Endothelial cell of umbilical vein (primary cell): ENCODE measurements at regions not wholly inside any gene's neighbourhood (a gene's known extent, or its start where the extent isn't known, plus 50 kb on each side); places are given as distances from the start of the nearest gene placed in this dataset.

Experiments
- BruUV-seq: library from RNA; stranded (reverse); fragments of 400-500 nt; replicated peaks from 2 replicates; lab custom pipeline; 2021; lab: Mats Ljungman, UMichigan
- CTCF ChIA-PET: fragments of 300-600, 350-600 bp; sonication (Branson Sonifier 250); formaldehyde crosslinking; loops from one replicate; lab custom pipeline; 2021; ENCODE audit warnings: antibody characterized with exemption, inconsistent platforms; lab: Charles Lee
- POLR2A ChIA-PET: fragments of 300-600, 350-600 bp; sonication (Branson Sonifier 250); formaldehyde crosslinking; loops from one replicate; lab custom pipeline; 2021; ENCODE audit warnings: antibody characterized with exemption, inconsistent platforms; lab: Charles Lee
- DNase-seq: peaks from one replicate; pipeline ENCODE4 v3.0.0-alpha.2; 2011; ENCODE audit warnings: low read depth, low spot score
- FAIRE-seq: peaks from 2 replicates; lab custom pipeline; 2011; peaks lifted over from hg19 to GRCh38; lab: Jason Lieb, UNC
- H2AFZ ChIP-seq: 2 replicates; pipeline ENCODE4 v1.6.0; 2012; ENCODE audit warnings: low read depth, low read length, control low read depth, inconsistent platforms
- H3K27ac ChIP-seq: 2 replicates; pipeline ENCODE4 v1.5.1; 2011; ENCODE audit warnings: low read depth, mild to moderate bottlenecking, control low read depth, low read length, moderate library complexity; ENCODE audit not compliant: insufficient read depth
- H3K27me3 ChIP-seq, 2 experiments: 2 replicates each; pipeline versions ENCODE4 v1.6.0 to v1.6.1; 2011; ENCODE audit warnings: low read length in 2 of 2, mixed read lengths in 1 of 2; ENCODE audit not compliant: control insufficient read depth in 2 of 2, insufficient read depth in 2 of 2
- H3K36me3 ChIP-seq, 2 experiments: 2 replicates in 1 of 2; 3 replicates in 1 of 2; pipeline ENCODE4 v1.5.1; 2011; ENCODE audit warnings: low read length in 2 of 2, mild to moderate bottlenecking in 1 of 2, moderate library complexity in 1 of 2; ENCODE audit not compliant: control insufficient read depth in 2 of 2, insufficient read depth in 2 of 2; ENCODE audit errors: extremely low read depth in 1 of 2
- H3K4me1 ChIP-seq: 3 replicates; pipeline ENCODE4 v1.5.1; 2011; ENCODE audit warnings: mild to moderate bottlenecking, low read length; ENCODE audit not compliant: control insufficient read depth, insufficient read depth; ENCODE audit errors: extremely low read depth
- H3K4me2 ChIP-seq: 2 replicates; pipeline ENCODE4 v1.6.1; 2011; ENCODE audit warnings: low read length, control low read depth, mixed read lengths; ENCODE audit not compliant: insufficient read depth
- H3K4me3 ChIP-seq, 3 experiments: fragments of 200-600 bp in 1 of 3; sonication (generic), shearing (Covaris generic) in 1 of 3; replicated peaks in 1 of 3; 2 replicates each; pipeline ENCODE4 v1.5.1; 2011 to 2016; ENCODE audit warnings: control low read depth in 3 of 3, low read length in 3 of 3, mild to moderate bottlenecking in 2 of 3, inconsistent platforms in 1 of 3, low read depth in 1 of 3, moderate library complexity in 1 of 3; ENCODE audit not compliant: insufficient read depth in 1 of 3
- H3K79me2 ChIP-seq: 2 replicates; pipeline ENCODE4 v1.6.0; 2012; ENCODE audit warnings: low read length, inconsistent platforms; ENCODE audit not compliant: control insufficient read depth, insufficient read depth
- H3K9ac ChIP-seq: replicated peaks from 2 replicates; pipeline ENCODE3; 2011; ENCODE audit warnings: low read length, control low read depth; ENCODE audit not compliant: insufficient read depth; ENCODE audit errors: extremely low read depth
- H3K9me1 ChIP-seq: replicated peaks from 3 replicates; pipeline ENCODE4 v1.6.0; 2011; ENCODE audit warnings: mild to moderate bottlenecking, low read length; ENCODE audit not compliant: control insufficient read depth, insufficient read depth; ENCODE audit errors: extremely low read depth
- H3K9me3 ChIP-seq: replicated peaks from 2 replicates; pipeline ENCODE4 v1.5.1; 2012; ENCODE audit warnings: low read length, inconsistent platforms; ENCODE audit not compliant: control insufficient read depth, insufficient read depth
- H4K20me1 ChIP-seq: replicated peaks from 2 replicates; pipeline ENCODE3; 2011; ENCODE audit warnings: mild to moderate bottlenecking, low read length; ENCODE audit not compliant: control insufficient read depth, insufficient read depth; ENCODE audit errors: extremely low read depth
- CTCF ChIP-seq, 2 donors: IDR thresholded peaks; 1 replicate in 1 of 2; 2 replicates in 1 of 2; pipeline ENCODE4 v1.5.1; 2011; ENCODE audit warnings: low read length in 2 of 2, mild to moderate bottlenecking in 2 of 2, moderate library complexity in 2 of 2, control low read depth in 1 of 2, inconsistent platforms in 1 of 2, low read depth in 1 of 2; ENCODE audit not compliant: insufficient read depth in 1 of 2; ENCODE audit errors: extremely low read depth in 1 of 2
- EZH2 ChIP-seq: IDR thresholded peaks from 2 replicates; pipeline ENCODE4 v1.6.1; 2012; ENCODE audit warnings: borderline replicate concordance, low read depth, mild to moderate bottlenecking, moderate library complexity, low read length, inconsistent platforms; ENCODE audit not compliant: severe bottlenecking
- FOS ChIP-seq: IDR thresholded peaks from 2 replicates; pipeline ENCODE4 v1.6.1; 2011; ENCODE audit warnings: mild to moderate bottlenecking, low read length, moderate library complexity, borderline replicate concordance; ENCODE audit not compliant: insufficient read depth
- GATA2 ChIP-seq: IDR thresholded peaks from 2 replicates; pipeline ENCODE4 v1.7.0; 2011; ENCODE audit warnings: low read depth, mild to moderate bottlenecking, moderate library complexity, mixed read lengths, low read length; ENCODE audit not compliant: insufficient read length, insufficient read depth
- JUN ChIP-seq: IDR thresholded peaks from 2 replicates; pipeline ENCODE4 v1.6.1; 2011; ENCODE audit warnings: borderline replicate concordance, low read depth; ENCODE audit not compliant: insufficient read length, insufficient read depth
- MYC ChIP-seq: IDR thresholded peaks from one replicate; pipeline ENCODE4 v1.6.1; 2011; ENCODE audit warnings: mild to moderate bottlenecking, low read depth, low read length
- POLR2A ChIP-seq: IDR thresholded peaks from 2 replicates; pipeline ENCODE4 v1.6.1; 2012; ENCODE audit warnings: low read depth, mild to moderate bottlenecking, control low read depth, low read length
- POLR2AphosphoS5 ChIP-seq: IDR thresholded peaks from 2 replicates; pipeline ENCODE4 v1.6.1; 2012; ENCODE audit warnings: low read depth, mild to moderate bottlenecking, control low read depth, low read length, moderate library complexity; ENCODE audit not compliant: insufficient read depth
- dilution Hi-C: fragments of 300-500 bp; cut with MboI; formaldehyde crosslinking; loops from one replicate; pipeline ENCODE4 v1.15.0; 2019; ENCODE audit warnings: low sequenced_read_pairs; ENCODE audit not compliant: extremely low pct_ligation_motif_present
- intact Hi-C: fragments of 100-400 bp; cut with micrococcal nuclease; formaldehyde crosslinking; loops from one replicate; pipeline ENCODE4 v1.10.0; 2022
- TF ChIP-seq, protein P1 (sequence below): IDR thresholded peaks from 2 replicates; pipeline ENCODE4 v1.6.1; 2011; ENCODE audit not compliant: insufficient read depth, insufficient read length

- no peak overlapping the region for H3K9ac ChIP-seq
- BruUV-seq: no TSS peak
- H3K9me1 ChIP-seq: no peaks in the 10 kb centered on the region
- dilution Hi-C loops: no loop called here
- intact Hi-C loops: no loop called here
- H3K79me2 ChIP-seq: no peaks in the 10 kb centered on the region
- TF ChIP-seq POLR2AphosphoS5 (no peak), GATA2 (no peak), JUN (no peak), CTCF (IDR thresholded peaks at IDR 0.05; ENCODE audit: extremely low read depth in 1 of 2, insufficient read depth in 1 of 2, low read depth in 1 of 2, low read length in 2 of 2) (no peak), POLR2A (no peak), EZH2 (no peak), FOS (no peak), MYC (no peak)
- TF ChIP-seq, protein P1, sequence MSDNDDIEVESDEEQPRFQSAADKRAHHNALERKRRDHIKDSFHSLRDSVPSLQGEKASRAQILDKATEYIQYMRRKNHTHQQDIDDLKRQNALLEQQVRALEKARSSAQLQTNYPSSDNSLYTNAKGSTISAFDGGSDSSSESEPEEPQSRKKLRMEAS: no peak
- H3K4me3 ChIP-seq: no peak overlapping the region
- POLR2A ChIA-PET: no interaction called here
- no peak overlapping the region for H3K27ac ChIP-seq
- no peaks in the 10 kb centered on the region for H3K36me3 ChIP-seq
- H3K9me3 ChIP-seq: no peaks in the 10 kb centered on the region
- no peak overlapping the region for H2AFZ ChIP-seq
- H3K4me2 ChIP-seq: no peak overlapping the region
- DNase-seq (no peak), FAIRE-seq (no peak)
- H3K4me1 ChIP-seq: no peaks in the 10 kb centered on the region
- no peaks in the 10 kb centered on the region for H3K27me3 ChIP-seq
- no peaks in the 10 kb centered on the region for H4K20me1 ChIP-seq
- CTCF ChIA-PET: no interaction called here
Observed at GRCh38 chr1:5754817-5755551, 237.2 kb downstream of the NPHP4 start.
